SH-SY5Y (cell line): ENCODE measurements at regions not wholly inside any gene's neighbourhood (a gene's known extent, or its start where the extent isn't known, plus 50 kb on each side); places are given as distances from the start of the nearest gene placed in this dataset.

ENCODE experiments used
- GATA2 ChIP-seq: IDR thresholded peaks from 2 replicates; pipeline ENCODE4 v1.6.1; 2011; ENCODE audit warnings: mild to moderate bottlenecking, low read depth, low read length
- GATA3 ChIP-seq: IDR thresholded peaks from 2 replicates; pipeline ENCODE4 v1.6.1; 2011; ENCODE audit warnings: low read depth, mild to moderate bottlenecking, low read length, moderate library complexity

DNA sequence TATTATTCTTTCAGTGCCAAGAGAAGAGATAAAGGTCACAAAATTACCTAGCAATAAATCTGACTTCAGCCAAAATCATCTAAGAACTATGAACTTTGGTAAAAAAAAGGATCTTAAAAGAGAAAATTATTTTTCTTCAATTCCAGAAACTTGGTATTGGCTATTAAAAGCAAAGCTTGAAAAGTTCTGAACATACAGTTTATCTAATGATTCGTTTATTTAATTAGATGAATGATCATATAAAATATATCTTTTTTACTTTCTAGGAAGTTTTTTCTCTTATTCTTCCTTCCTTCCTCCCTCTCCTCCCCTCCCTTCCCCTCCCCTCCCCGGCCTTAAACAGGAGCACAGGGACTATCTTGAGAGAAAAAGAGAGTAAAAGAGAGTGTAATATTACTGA lies 536.1 kb downstream of the SOX11 start:
- TF ChIP-seq GATA3 (no peak), GATA2 (no peak)

DNA sequence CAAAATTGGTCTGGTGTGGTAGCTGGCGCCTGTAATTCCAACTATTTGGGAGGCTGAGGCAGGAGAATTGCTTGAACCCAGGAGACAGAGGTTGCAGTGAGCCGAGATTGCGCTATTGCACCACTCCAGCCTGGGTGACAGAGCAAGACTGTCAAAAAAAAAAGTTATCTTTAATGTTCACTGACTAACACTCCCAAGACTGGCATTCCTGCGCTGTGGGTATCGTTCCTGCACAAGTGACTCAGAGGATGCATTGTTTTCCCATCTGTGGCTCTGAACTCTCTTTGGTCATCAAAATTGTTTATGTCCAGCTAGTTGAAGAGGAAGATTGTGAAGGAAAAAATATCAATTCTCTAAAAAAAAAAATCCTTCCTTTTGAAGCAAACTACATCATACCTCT lies 539.0 kb downstream of the SOX11 start:
- no peak for TF ChIP-seq GATA3
- TF ChIP-seq GATA2, result no peak

DNA sequence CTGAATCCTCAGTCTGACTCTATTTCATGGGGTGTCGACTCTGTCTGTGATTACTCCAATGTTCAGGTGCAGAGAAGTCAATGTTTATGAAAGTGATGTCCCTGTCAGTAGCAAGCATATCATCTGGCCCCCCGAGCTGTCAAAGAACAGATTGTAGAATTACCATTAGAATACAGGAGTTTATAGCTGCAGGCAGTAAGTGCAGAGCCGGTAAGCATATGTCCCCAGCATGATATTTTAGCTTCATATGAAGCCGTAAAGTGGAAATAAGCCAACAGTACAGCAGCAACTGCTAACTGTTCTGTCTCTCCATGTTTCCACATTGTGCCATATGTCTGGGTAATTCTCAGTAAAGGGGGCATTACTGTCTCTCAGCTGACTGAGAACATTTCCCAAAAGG lies 541.8 kb downstream of the SOX11 start:
- TF ChIP-seq GATA2, result no peak
- TF ChIP-seq GATA3, result no peak

DNA sequence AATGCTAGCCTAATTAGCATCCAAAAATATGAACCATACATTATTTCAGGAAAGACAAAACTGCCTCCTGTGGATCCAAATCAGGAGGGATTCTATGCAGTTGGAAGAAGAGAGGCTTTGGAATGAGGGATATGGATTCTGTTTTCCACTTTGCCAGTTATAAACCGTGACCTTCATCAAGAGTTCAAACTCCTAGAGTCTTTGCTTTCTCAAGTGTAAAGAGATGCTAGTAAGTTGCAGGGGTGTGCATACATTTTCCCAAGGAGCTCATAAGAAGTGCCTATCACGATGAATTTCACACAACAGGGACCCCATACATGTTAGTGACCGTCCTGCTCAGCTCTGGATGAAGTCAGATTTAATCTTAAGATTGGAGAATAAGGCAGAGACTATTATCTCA lies 542.5 kb downstream of the SOX11 start:
- TF ChIP-seq GATA3, result no peak; the same call in 1 of the 2 replicates
- TF ChIP-seq GATA2, result no peak

DNA sequence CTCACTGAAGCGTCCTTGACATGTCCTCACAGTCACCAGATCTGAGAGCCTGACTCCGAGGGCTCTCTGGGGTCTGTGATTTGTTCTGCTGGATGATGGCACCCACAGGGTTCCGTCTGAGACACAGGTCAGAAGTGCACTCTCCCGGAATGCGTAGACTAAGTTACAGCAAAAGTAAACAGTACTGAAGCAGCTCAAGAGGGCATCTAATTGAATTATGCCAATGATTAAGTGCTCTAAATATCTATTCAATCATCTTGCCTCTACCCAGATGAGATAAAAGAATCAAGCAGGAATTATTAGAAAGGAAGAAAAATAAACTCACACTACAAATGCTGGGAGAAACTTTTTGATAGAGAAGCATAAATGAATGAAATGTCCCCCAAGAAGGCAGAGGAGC lies 544.1 kb downstream of the SOX11 start:
- TF ChIP-seq GATA3, result no peak

DNA sequence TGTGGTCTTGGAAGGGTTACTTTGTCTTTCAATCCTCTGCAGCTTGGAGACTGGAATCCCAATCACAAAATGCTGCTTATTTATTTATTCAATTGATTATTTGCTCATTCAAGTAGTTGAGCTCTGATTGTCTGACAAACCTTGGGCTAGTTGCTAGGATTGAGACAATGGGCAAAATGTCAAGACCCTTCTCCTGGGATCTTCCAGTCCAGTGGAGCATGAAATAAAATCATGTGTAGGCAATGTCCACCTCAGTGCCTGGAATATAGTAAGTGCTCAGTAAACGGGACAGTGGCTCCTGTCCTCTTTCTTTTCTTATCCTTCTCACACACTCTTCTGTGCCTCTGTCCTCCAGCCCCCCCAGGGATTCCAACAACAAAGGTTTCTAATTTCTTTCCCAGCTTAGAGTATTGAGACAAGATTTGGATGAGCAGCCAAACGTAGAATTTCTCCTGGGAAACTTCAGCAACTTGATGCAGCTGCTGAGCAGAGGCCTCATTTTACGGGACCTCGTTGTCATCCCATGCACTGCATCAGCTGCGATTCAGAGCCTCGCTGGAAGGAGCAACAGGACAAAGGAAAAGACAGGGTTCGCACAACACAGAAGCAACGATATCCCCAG lies 545.0 kb downstream of the SOX11 start:
- TF ChIP-seq GATA2, result no peak
- no peak for TF ChIP-seq GATA3

DNA sequence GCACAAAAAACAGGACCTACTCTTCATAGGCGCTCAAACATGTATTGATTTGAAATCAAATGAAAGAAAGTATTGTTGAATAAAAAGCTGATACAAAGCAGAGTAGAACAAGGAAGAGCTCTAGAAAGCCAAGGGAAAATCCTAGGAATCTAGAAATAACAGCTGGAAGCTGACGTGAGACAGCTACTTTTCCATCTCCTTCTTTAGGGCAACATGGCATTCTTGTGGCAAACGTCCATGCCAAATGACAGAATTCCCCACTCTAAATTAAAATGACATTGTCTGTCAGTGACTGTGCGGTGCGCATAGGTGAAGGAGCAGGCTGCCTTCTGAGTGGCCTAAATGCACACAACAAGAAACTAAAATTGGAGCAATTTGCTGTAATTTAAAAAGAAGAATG lies 557.4 kb downstream of the SOX11 start:
- TF ChIP-seq GATA2 (no peak), GATA3 (no peak)

DNA sequence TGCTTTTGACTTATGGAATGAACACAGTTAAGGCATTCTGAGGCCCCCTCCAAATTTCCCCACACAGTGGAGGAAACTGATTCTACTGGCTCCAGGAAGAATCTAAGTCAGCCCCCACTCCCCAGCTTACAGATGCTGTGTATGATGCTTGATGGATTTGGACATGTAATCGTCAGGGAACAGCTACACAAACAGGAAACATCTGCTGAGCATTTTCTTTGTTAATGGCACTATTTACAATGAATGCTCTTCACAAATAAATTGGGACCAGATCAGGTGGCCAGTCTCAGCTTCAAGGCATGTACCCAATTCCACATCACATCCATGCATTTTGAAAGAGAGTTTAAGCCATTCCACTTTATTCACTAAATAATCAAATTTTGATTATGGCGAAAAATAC lies 562.3 kb downstream of the SOX11 start:
- no peak for TF ChIP-seq GATA3
- TF ChIP-seq GATA2, result no peak

DNA sequence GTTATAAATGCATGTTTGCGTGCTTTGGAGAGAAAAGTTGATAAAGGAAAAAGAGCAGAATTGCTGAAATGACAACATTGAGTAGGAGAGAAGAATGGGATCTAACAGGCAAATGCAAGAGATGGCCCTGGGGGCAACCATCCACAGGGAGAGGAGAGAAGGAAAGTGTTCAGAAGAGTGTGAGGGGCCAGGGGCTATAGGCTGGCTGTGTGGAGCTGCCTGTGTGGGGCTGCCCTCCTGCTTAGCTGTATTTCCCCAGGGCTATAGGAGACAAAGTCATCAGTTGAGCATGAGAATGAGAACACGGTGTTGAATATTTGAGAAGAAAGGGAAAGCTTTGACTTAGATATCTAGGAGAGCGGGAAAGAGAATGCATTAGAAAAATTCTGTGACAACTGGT lies 572.0 kb downstream of the SOX11 start:
- TF ChIP-seq GATA3, result no peak
- no peak for TF ChIP-seq GATA2

DNA sequence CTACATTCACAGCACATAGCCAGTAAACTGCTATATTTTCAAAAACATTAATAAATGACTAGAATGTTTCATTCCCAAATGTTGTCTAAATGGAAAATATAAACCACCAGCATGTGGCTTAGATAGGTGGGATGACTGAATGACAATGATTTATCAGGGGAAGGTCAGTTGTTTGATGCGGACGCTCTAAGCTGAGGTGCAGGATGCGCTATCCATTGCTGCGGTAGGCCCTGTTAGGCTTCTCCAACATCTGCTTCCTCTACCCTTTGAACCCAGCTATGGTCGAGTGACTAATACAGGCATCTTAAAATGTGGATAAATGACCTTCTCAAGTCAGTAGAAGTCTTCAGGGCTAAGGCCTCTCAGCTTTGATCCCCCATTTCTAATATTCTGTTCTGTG lies 584.2 kb downstream of the CMPK2 start:
- TF ChIP-seq GATA3 (no peak), GATA2 (no peak)

DNA sequence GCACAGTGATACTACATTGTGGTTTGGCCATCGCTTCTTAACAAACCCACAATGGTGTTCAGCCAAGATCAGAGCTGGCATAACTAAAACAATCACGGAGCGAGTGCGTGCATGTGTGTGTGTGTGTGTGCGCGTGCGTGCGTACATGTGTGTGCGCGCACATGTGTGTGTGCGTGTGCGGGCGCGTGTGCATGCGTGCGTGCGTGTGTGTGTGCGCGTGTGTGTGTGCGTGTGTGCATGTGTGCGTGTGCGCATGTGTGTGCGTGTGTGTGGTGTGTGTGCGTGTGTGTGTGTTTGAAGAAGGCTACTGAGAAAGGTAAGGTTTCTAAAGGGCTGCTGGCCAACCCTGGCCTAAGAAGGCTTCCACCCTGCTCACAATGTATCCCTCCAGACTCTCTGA lies 582.4 kb downstream of the CMPK2 start:
- TF ChIP-seq GATA2, result no peak
- TF ChIP-seq GATA3, result no peak

DNA sequence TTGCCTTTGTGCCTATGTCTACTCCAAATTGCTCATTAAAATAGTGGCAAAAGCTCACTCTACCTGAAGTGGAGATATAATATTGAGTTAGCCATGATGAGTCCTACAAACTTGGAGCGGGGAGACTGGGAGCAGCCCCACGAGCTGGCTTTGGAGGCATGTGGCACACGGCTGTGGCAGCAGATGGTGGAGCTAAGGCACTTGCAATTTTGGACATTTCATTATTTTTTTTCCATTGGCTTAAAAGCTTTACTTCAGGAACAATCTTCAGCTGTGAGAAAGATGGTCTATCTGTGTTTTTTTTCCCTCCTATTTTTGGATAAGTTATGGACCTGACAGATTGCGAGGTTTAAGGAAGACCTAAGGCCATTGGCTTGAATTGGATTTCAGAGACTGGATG lies 578.3 kb downstream of the CMPK2 start:
- TF ChIP-seq GATA2 (no peak), GATA3 (no peak)

DNA sequence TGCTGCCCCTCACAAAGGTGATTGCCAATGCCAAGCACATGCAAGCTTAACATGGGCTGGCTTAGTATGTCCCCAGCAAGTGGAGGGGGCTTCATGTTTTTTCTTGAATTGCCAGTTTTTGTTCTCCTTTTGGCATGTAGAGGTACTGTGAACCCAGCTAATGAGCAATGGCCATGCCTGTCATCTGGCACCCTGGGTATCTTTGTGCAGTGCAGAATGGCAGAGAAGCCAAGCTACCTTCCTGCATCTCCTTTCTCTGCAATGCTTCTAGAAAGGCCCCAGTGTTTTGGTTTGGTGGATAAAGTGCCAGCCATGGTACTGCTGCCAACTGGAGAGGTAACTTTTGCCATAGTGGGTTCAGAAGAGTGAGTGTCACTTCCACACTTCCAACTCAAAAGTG lies 576.9 kb downstream of the CMPK2 start:
- TF ChIP-seq GATA2 (no peak), GATA3 (no peak)

DNA sequence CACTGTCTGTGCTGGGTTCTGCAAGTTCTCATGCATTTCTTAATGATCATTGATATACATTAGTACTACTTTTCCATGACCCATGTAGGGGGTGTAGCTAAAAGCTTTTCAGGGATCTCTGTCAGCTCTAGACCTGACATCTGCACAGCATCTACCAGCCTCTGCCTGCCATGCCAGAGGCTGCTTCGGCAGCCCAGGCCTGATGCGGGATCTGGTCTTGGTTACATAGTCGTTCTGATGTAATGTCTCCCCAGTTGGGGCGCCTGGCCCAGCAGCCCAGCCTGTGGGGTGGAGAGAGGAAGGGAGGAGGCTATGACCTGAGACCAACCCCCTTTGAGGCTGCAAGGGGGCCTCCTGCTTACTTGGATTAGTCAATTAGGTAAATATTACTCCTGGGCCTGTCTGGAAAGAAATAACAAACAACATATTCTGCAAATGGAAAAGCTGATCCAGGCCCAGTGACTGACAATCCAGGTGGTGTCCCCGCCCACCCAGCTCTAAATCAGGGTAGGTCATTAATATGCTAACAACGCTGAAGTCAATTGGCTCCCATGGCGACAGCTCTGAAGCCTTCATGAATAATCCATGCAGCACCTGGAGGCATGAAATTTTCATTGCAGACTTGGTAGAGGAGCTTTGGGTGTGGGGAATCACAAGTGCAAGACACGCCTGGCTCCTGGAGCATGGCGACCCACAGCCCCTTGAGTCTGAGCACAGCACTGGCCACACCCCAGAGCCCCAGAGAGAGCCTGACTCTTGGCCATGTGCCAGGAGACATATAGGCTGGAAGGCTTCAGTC lies 575.3 kb downstream of the CMPK2 start:
- TF ChIP-seq GATA2 (peak; percentile 53), GATA3 (no peak)

DNA sequence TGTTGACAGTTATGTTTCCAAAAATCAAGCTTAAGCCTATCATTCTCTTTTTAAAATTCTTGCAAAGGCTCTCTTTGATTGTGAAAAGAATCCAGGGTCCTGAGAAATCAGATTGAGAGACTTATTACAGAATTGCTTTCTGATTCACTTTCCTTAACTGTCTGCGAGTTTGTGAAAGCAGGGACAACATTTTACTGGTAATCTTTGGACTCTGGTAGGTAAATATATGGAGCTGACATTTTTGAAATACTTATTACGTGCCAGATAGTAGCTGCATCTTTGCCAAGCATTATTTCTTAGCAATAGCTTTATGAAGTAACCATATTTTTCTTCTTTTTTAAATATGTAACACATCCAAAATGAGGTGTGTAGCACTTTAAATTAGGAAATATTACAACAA lies 570.9 kb downstream of the CMPK2 start:
- no peak for TF ChIP-seq GATA2
- TF ChIP-seq GATA3, result no peak
